Neural cell (in vitro differentiated cells): ENCODE measurements at regions not wholly inside any gene's neighbourhood (a gene's known extent, or its start where the extent isn't known, plus 50 kb on each side); places are given as distances from the start of the nearest gene placed in this dataset.

Source experiments
- CTCF ChIP-seq: fragments of 450-650 bp; IDR thresholded peaks from 2 replicates; pipeline ENCODE4 v1.5.1; 2014; ENCODE audit warnings: antibody characterized with exemption, mild to moderate bottlenecking, moderate library complexity; ENCODE audit not compliant: poor library complexity, severe bottlenecking
- EP300 ChIP-seq: fragments of 450-650 bp; conservative IDR thresholded peaks from 2 replicates; pipeline ENCODE4 v1.6.1; 2014; ENCODE audit warnings: antibody characterized with exemption, mild to moderate bottlenecking, moderate library complexity; ENCODE audit not compliant: poor library complexity, severe bottlenecking
- EZH2 ChIP-seq: fragments of 200-600, 300-800 bp; shearing (Covaris generic), sonication (generic); IDR thresholded peaks from 2 replicates; pipeline ENCODE4 v1.6.1; 2014; ENCODE audit warnings: antibody characterized with exemption, low read length, borderline replicate concordance, mild to moderate bottlenecking; ENCODE audit not compliant: insufficient read depth, poor library complexity, severe bottlenecking
- MXI1 ChIP-seq: fragments of 450-650 bp; conservative IDR thresholded peaks from 2 replicates; pipeline ENCODE4 v1.6.1; 2014; ENCODE audit warnings: antibody characterized with exemption, mild to moderate bottlenecking; ENCODE audit not compliant: poor library complexity, severe bottlenecking
- POLR2AphosphoS5 ChIP-seq: IDR thresholded peaks from 2 replicates; pipeline ENCODE4 v1.6.1; 2012
- RAD21 ChIP-seq: fragments of 450-650 bp; conservative IDR thresholded peaks from 2 replicates; pipeline ENCODE4 v1.6.1; 2014; ENCODE audit warnings: antibody characterized with exemption, mild to moderate bottlenecking, moderate library complexity
- SMC3 ChIP-seq: fragments of 450-650 bp; conservative IDR thresholded peaks from 2 replicates; pipeline ENCODE4 v1.6.1; 2014; ENCODE audit warnings: antibody characterized with exemption, mild to moderate bottlenecking, moderate library complexity; ENCODE audit not compliant: poor library complexity
- TAF1 ChIP-seq: IDR thresholded peaks from 2 replicates; pipeline ENCODE4 v1.6.1; 2012; ENCODE audit warnings: low read depth

GRCh38 chr5:15031180-15031579 lies 159.6 kb upstream of the ANKH start:
- TF ChIP-seq CTCF: no peak
- TF ChIP-seq EP300: no peak
- TF ChIP-seq EZH2: no peak
- TF ChIP-seq RAD21: no peak
- no peak for TF ChIP-seq POLR2AphosphoS5
- TF ChIP-seq TAF1: no peak
- no peak for TF ChIP-seq SMC3
- no peak for TF ChIP-seq MXI1
